GM18870 (cell line): ENCODE measurements at regions not wholly inside any gene's neighbourhood (a gene's known extent, or its start where the extent isn't known, plus 50 kb on each side); places are given as distances from the start of the nearest gene placed in this dataset.
"Not testable (repeated sequence)": the region's sequence is repeated elsewhere in the genome, so short reads cannot be mapped to it uniquely, and the experiment has no call there.

Experiments
- ATAC-seq: cut with Tn5 transposase; IDR thresholded peaks from one replicate; pipeline ENCODE4 v1.9.1; 2021; ENCODE audit warnings: moderate library complexity; ENCODE audit not compliant: unreplicated experiment

DNA sequence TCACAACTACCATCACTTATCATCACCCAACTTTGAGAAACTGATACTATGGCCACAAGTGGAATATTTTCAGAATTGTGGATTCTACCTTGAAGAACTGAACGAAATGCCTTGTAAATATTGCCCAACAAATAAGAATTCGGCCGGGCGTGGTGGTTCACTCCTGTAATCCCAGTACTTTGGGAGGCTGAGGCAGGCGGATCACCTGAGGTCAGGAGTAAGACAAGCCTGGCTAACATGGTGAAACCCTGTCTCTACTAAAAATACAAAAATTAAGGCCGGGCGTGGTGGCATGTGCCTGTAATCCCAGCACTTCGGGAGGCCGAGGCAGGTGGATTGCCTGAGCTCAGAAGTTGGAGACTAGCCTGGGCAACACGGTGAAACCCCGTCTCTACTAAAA is 862.7 kb downstream of the ZPLD1 start:
- not testable (repeated sequence) for ATAC-seq

DNA sequence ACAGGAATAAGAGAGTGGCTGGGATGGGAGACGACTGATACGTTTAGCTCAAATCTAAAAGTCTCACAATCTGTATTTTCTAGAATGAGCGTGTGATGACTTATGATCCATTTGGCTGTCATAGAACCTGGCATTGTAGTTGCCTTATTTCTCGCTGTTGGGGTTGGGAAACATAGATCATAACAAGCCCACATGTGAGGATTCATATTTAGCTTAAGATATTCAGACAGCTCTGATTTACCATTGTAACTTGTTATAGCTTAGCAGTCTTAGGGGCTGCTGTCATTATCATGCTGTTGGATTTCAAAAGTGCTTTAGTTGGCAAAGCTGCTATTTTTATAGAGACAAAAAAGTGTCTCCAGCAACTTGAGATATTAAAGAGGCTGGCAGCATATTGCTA is 871.3 kb downstream of the ZPLD1 start:
- no peak for ATAC-seq

DNA sequence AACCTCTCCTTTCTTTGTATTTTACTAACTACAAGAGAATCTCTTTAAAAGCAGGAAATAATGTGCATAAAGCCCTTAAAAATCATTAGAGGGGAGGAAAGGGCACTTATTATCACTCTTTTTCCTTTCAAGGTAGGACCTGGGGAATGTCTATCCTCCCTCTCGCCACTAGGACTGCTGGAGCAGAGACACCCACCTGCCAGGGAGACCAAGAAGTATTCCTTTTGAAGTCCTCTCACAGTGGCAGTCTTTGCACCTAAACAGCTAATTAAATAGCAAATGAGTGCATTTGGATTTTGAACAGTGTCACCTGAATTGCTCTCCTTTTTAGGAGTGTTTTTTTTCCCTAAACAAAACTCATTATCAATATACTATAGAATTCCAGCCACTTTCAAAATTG is 874.1 kb downstream of the ZPLD1 start:
- no peak for ATAC-seq

DNA sequence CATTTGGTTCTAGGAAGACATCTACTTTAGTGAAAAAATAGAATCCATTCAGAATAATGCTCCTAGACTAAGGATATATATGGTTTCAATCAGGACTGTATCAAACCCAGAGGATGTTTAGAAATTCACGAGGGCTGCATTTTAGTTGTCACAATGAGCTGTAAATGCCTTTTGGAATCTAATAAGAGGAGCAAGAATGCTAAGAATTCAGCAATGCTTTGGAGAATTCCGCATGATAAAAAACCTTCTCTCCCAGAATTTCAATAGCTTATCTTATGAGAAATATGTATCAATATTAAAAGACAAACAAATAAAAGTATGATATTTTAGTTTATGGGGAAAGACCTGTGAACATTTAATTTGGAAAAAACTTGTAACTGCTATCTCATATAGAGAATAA is 885.1 kb downstream of the ZPLD1 start:
- ATAC-seq: no peak

DNA sequence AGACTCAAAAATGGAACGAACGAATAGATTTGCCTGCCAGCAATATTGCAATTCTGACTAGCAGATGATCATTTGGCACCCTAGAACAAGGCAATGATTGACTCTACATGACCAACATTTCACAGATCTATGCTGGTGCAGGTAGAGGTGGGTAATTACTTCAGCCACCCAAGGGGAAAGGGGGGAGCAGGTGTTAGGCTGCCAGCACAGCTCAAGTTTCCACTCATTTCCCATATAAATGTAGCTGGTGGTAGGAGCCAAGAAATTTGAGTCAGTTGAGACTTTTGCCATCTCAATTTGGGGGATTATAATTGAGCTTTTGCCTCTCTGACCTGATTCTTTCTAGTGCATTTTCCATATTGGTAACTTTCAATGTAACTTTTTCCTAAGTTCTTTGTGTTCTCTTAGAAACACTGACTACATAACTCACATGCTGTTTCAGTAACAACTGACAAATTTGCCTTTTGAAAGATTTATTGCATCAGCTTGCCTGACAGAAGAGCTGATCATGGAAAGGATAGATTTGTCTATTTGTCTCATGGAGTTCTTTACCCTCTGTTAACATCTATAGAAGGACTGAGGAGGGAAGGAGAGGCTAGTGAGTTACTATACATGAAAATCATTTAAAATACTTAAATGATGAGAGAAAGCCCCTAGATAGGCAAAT is 902.5 kb downstream of the ZPLD1 start:
- ATAC-seq: no peak

DNA sequence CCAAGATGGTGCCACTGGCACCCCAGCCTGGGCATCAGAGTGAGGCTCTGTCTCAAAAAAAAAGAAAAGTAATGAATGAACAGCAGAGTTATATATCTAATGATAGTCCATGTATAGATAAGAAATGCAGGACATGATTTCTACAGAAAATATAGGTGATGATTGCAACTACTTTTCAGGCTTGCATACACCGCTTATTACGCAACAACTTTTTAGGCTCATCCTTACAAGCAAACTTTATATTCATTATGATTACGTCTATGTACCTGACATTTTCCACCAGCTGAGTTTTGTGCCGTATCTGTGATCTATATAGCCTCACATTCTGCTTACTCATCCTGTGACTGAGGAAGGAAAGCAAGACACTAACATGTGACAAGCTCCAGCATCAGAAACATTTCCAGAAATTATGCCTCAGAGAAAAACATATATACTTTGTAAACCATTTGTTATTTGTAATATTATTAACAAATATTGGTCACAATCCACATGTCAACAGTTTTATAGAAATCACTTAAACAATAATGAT is 906.3 kb downstream of the ZPLD1 start:
- no peak for ATAC-seq

DNA sequence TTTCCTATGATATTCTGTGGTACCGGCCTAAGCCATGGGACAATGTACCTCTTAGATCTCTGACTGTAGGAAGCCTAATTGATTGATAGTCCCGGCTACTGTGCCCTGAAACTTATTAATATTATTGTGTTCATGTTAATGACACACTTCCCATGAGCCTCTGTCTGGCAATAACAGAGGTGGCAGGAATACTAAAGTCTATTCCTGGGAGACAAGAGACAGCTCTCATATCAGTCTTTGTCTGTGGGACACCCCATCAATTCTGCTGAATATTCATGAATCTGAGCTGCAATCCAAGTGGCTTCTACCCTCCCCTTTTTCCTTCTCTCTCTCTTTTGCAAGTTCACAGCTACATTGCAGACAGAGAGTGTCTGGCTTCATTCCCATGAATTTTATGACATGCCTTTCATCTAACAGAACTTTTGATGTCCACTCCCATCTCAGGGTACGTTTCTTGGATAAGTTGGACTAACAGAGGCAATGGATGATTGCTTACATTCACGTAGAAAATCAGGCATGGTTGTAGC is 907.5 kb downstream of the ZPLD1 start:
- no peak for ATAC-seq

DNA sequence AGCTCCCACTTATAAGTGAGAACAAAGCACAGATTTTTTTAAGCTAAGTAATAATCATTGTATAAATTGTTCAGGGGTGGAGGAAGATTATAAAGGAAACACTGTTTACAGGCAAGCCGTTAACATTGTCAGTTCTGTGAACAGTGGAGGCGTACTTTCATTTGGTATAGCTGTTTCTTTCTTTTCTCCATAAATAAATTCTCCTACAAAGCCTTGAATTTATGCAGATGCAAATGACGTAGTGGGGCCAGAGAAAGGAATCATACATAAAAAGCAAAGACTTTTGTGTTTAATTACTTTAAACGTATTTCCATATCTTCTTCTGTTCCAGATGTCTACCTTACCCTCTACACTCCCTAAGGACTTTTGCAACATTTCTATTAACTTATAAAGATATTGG is 914.9 kb downstream of the ZPLD1 start:
- ATAC-seq: no peak

DNA sequence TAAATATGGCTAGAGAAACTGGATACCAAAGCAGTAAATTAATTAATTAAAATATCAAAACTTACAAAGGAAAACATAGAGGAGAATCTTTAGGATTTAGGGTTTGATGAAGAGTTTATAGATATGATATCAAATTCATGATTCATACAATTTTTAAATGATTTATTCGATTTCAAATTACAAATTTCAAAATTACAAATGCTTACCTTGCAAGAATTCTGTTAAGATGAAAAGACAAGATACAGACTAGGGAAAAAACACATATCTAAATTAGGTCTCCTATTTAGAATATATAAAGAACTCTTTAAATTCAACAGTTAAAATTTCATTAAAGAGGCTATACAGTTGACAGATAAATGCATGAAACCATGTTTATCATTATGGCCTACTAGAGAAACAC is 930.7 kb downstream of the ZPLD1 start:
- ATAC-seq: no peak

DNA sequence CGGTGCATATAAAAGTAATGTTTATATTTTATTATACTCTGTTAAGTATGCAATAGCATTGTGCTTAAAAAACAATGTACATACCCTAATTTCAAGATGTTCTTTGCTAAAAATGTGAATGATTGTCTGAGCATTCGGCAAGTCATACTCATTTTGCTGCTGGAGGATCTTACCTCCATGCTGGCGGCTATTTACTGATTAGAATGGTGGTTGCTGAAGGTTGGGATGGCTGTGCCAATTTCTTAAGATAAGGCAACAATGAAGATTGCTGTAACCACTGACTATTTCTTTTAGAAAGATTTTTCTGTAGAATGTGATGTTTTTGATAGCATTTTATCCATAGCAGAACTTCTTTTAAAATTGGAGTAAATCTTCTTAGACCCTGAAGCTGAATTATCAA is 932.7 kb downstream of the ZPLD1 start:
- no peak for ATAC-seq

DNA sequence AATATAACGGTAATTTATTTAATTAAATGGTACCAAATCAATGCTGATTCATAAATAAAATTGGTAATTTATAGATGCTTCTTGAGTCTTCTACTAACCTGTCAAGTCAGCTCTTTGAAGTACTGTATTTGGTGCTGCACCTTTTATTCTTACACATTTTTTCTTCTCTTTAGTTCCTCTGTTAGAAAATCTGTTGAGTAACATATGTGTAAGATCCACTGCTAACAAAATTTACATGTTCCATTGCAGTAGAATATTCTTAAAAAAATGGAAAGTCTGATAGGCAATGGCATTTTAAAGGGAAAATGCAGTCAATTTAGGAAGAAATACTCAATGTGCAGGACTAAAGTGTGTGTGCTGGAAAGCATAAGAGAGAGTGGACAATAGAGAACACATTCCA is 936.6 kb downstream of the ZPLD1 start:
- ATAC-seq: no peak

DNA sequence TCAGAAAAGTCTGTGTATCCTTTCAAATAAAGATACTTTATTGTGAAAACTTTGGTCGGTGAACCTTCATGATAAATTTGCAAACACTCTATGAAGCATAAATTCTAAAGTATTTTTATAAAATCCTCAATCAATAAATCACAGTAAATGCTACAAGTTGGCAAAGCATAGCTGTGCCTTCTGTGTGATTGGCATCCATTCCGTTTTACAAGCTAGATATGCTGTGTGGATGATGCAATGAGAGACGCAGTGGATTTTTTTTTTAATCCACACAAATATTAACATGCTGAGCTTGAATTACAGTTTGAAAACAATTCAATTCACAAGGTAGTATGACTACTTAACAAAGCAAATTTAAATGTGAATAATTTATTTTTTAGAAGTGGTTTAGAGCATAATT is 937.2 kb downstream of the ZPLD1 start:
- ATAC-seq: no peak

DNA sequence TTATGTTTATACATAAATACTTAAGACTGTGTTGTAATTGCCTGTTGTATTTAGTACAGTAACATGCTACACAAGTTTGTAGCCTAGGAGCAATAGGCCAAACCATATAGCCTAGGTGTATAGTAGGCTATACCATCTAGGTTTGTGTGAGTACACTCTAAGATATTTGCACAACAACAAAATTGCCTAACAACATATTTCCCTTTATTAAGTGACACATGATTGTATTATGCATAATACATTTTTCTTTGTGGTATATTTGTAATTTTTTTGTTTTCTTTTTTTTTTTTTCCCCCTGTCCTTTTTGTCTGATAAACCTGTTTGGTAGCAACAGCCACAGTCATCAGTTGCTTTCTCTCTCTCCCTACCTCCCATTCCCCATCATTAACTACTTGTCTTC is 945.6 kb downstream of the ZPLD1 start:
- no peak for ATAC-seq

DNA sequence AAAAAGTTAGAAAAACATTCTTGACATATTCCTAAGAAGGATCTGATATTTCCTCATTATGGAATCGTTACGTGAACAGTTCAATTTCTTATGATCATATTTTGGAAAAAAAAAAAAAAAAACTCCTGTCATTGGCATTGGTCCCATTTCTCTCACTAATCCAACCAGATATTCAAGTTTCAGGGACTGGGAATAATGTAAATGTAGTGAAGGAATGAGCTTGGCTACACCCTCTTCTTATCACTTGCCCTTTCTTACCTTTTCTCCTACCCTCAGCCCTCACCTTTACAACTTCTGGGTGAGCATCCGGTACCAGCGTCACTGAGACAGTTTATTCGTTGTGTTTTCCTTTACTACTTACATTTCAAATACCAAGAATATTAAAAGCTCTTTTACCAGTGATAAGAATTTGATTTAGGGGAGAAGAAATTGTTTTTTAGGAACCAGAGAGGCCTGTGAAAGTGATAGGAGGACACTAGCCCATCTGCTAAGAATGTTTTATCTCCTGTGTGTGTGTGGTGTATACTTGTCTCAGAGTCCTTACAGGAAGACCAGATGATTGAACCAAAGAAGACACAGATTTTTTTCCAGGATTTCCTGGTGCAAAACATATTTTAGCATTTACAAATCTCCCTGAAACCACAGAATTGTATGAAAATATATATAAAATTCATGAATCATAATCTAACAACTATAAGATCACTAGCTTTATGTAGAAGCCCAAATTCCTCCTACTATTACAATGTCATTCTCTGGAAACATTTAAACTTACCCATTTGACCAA is 946.7 kb downstream of the ZPLD1 start:
- no peak for ATAC-seq

DNA sequence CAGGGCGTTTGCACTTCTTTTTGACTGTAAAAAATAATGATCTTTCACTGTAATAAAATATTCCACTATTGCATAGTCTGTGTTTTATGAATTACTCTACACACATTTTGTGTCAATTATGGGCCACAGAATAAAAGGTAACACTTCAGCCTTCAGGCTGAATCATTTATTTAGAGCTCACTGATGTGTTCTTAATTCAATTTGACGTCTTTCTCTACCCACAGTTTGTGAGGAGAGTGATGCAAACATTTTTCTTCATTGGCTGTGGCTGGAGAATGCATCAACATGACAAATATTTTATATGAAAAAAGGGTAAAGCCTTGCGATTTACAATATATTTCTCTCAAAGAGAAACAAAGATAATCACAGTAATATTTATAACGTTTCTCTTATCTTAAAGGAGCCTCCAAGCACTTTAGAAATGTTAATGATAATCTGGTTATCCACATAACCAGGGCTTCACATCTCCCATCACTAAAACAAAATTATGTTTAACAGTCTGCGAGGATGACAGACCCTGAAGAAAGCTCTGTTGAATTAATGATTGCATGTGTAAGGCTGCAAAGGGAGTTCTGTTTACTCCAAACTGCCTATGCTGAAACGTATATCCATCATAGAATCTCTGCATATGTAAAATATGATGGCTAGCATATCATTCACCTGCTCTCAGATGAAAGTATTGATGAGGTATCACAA is 951.3 kb downstream of the ZPLD1 start:
- no peak for ATAC-seq

DNA sequence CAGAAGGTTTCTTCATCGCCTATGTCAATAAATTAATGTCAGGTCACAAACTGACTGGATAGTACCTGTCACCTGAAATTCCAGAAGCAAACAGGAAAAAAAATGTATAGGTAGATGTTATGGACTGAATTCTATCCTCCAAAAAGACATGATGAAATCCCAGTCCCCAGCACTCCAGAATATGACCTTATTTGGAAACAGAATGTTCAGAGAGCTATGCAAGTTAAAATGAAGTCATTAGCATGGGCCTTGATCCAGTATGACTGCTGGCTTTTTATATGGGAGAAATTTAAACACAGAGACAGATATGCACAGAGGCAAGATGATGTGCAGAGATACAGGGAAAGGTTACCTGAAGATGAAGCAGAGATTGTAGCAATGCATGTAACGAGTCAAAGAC is 953.4 kb downstream of the ZPLD1 start:
- ATAC-seq: no peak

DNA sequence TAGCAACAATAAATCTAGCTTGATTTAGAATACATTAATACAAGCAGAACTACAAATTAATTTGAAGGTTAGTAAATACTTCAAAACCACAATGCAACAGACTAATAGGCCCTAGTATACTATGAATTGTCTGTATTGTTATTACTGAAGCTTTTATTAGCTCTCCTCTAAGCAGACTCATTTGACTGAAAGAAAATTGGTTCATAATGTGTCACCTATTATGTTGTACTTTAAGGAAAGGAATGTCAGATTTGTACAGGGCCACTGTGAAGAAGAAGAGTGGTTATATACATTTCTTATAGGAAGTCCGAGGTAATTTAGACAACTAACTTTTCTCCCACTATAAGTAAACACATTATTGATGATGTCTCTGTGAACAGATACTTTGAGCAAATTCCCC is 954.5 kb downstream of the ZPLD1 start:
- ATAC-seq: no peak

DNA sequence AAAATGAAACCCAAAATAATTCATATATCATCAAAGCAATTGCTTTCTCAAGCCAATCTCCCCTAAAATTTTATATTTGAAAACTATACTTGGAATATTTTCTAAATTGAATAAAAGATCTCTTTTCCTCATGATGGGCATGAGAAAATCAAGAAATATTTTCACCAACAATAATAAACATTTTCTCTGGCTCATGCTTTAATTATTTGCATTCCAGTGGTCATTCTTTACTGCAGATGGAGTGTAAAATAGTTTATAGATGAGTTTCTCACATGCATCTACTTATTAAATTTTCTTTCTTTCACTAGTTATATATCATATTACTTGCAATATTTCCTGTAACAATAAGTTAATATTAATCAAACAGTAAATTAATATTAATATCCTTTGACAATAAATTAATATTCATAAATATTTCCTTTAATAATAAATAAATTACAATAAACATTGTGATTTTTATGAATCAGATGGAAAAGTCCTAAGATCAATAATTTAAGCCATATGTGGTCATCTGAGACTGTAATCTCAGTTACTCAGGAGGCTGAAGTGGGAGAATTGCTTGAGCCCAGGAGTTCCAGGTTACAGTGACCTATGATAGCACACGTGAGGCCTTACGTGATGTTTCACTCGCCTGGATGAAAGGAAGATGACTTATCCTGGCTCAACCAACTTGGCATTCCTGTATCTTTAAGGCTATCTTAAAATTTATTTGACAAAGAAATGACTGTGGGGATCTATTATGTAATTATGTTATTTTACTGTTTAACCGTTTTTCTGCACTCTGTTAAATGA is 958.8 kb downstream of the ZPLD1 start:
- ATAC-seq: no peak

DNA sequence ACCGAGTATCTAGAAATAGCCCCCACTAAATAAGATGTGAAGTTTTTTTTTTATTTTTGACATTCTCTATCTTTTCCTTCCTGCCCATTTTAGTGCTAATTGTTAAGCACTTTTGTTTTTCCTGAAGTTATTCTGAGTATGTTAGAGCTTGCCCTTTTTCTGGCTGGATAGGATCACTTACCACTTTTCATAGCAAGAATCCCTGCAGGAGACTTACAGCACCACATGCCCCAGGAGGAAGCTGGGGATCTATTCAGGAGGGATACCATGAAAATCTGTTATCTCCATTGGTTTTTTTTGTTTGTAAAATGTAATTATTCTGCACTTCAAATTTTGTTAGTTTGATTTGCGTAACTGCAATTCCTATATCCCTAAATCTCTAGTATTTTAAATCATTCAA is 968.4 kb downstream of the ZPLD1 start:
- ATAC-seq: no peak

DNA sequence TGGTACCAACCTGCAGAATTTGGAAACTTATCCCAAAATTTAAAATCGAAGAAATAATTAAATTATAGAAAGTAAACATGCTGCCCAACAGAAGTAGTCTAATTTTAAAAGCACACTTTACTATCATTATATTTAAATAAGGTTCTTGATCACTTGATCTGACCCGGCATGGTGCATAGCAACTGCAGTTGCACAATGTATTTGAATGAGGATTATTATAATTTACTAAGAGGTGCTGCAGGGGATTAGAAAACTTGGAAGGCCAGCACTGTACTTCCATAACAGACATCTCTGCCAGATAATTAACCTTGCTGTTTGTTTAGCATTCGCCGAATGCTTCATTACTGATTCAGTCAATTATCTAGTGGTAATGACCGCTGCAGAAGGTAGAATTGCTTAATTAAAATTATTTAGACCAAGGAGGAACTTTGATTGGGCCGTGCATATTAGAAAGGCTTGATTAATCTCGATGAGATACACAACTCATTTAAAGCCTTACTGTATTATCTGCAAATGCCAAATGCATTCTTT is 971.6 kb downstream of the ZPLD1 start:
- no peak for ATAC-seq

DNA sequence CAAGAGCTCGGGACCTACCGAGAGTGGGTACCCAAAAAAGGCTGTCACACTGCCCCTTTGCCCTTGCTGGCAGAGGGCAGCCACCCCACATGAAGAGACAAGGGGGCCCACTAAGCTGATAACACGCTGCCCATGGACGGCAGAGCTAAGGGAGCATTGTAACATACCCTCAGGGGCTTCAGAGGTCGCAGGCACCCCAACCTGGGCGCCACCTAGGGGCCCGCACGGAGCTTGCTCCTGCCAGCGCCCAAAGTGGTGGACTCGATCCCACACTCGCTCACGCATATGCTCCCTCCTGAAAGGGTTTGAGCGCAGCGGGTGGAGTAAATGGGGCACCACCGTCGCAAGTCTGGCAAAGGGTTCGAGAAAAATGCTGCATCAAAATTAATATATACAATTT is 975.4 kb downstream of the ZPLD1 start:
- ATAC-seq: no peak
